Neural progenitor cell (in vitro differentiated cells): ENCODE measurements at regions not wholly inside any gene's neighbourhood (a gene's known extent, or its start where the extent isn't known, plus 50 kb on each side); places are given as distances from the start of the nearest gene placed in this dataset.

Source experiments
- EZH2 ChIP-seq: fragments of 200-600 bp; sonication (generic); IDR thresholded peaks from 2 replicates; pipeline ENCODE4 v1.6.1; 2017; ENCODE audit warnings: antibody characterized with exemption, mild to moderate bottlenecking, moderate library complexity
- EZH2phosphoT487 ChIP-seq: fragments of 200-600 bp; sonication (generic); IDR thresholded peaks from 2 replicates; pipeline ENCODE4 v1.6.1; 2017; ENCODE audit warnings: antibody characterized with exemption
- TF ChIP-seq, protein P1 (sequence below): fragments of 200-600 bp; sonication (generic); IDR thresholded peaks from 2 replicates; pipeline ENCODE4 v1.5.1; 2017; ENCODE audit warnings: antibody characterized with exemption, mild to moderate bottlenecking

DNA sequence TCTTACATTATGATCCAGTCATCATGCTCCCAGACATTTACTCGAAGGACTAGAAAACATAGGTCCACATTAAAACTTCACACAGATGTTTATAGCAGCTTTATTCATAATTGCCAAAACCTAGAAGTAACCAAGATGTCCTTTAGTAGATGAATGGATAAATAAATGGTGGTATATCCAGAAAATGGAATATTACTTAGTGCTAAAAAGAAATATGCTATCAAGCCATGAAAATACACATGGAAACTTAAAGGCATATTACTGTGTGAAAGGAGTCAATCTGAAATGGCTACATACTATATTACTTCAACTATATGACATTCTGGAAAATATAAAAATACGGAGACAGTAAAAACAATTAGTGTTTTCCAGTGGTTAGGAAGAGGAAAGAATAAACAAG, 1039.1 kb upstream of the INTU start:
- TF ChIP-seq, protein P1, sequence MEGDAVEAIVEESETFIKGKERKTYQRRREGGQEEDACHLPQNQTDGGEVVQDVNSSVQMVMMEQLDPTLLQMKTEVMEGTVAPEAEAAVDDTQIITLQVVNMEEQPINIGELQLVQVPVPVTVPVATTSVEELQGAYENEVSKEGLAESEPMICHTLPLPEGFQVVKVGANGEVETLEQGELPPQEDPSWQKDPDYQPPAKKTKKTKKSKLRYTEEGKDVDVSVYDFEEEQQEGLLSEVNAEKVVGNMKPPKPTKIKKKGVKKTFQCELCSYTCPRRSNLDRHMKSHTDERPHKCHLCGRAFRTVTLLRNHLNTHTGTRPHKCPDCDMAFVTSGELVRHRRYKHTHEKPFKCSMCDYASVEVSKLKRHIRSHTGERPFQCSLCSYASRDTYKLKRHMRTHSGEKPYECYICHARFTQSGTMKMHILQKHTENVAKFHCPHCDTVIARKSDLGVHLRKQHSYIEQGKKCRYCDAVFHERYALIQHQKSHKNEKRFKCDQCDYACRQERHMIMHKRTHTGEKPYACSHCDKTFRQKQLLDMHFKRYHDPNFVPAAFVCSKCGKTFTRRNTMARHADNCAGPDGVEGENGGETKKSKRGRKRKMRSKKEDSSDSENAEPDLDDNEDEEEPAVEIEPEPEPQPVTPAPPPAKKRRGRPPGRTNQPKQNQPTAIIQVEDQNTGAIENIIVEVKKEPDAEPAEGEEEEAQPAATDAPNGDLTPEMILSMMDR, result no peak
- TF ChIP-seq EZH2phosphoT487 (no peak), EZH2 (no peak)
